Astrocyte of the spinal cord (primary cell): ENCODE measurements at regions not wholly inside any gene's neighbourhood (a gene's known extent, or its start where the extent isn't known, plus 50 kb on each side); places are given as distances from the start of the nearest gene placed in this dataset.

Experiments used
- DNase-seq: peaks from one replicate; pipeline ENCODE4 v3.0.0; 2011; ENCODE audit warnings: low read depth, low spot score
- H3K4me3 ChIP-seq: 2 replicates; pipeline ENCODE4 v1.5.1; 2011; ENCODE audit warnings: low read depth, mild to moderate bottlenecking, low read length, moderate library complexity
- in situ Hi-C: cut with HindIII; loops from 2 replicates; pipeline ENCODE4 v1.10.0; 2017; ENCODE audit warnings: low sequenced_read_pairs
- TF ChIP-seq, protein P1 (sequence below): IDR thresholded peaks from 2 replicates; pipeline ENCODE4 v1.5.1; 2012; ENCODE audit warnings: low read depth, mild to moderate bottlenecking, low read length, inconsistent platforms

DNA sequence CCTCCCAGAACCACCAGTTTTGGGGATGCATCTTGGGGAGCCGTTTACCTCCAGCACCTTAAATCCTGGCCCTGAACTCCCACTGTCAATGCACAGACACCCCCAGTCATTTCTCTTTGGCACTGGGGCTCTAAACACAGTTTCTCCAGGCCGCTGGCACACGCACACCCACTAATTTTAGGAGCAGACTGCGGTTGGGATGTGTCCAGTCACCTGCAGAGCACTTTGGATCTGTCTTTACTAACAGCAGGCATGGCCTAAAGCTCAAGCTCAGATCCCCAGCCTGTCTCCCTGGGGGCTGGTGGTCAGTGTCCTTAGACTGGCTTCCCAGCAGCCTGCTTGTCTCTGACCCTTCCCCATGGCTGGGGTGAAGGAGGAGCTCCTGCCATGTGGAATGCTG, 49.9 kb downstream of the SYNE3 start:
- in situ Hi-C loops, result no loop called here
- H3K4me3 ChIP-seq, result no peak overlapping the region
- DNase-seq, result no peak
- TF ChIP-seq, protein P1, sequence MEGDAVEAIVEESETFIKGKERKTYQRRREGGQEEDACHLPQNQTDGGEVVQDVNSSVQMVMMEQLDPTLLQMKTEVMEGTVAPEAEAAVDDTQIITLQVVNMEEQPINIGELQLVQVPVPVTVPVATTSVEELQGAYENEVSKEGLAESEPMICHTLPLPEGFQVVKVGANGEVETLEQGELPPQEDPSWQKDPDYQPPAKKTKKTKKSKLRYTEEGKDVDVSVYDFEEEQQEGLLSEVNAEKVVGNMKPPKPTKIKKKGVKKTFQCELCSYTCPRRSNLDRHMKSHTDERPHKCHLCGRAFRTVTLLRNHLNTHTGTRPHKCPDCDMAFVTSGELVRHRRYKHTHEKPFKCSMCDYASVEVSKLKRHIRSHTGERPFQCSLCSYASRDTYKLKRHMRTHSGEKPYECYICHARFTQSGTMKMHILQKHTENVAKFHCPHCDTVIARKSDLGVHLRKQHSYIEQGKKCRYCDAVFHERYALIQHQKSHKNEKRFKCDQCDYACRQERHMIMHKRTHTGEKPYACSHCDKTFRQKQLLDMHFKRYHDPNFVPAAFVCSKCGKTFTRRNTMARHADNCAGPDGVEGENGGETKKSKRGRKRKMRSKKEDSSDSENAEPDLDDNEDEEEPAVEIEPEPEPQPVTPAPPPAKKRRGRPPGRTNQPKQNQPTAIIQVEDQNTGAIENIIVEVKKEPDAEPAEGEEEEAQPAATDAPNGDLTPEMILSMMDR, result no peak

DNA sequence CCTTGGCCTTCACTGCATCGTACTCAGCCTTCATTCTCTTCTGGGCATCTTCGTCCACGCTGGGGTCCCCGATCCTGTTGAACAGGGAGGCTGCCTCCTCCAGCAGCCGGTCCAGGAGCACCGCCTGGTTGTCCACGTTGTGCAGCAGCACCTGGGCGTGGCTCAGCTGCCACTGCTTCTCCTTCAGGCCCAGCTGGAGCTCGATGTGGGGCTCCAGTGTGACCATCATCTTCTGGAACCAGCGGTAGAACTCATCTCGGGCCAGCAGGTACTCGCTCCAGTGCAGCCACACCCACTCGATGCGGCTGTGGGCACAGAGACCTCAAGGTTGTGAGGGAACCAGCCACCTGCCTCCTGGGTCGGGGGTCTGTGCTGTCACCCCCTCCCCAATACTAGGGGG, 50.5 kb downstream of the SYNE3 start:
- no peak overlapping the region for H3K4me3 ChIP-seq
- TF ChIP-seq, protein P1, result no peak
- in situ Hi-C loops, result no loop called here
- no peak for DNase-seq

DNA sequence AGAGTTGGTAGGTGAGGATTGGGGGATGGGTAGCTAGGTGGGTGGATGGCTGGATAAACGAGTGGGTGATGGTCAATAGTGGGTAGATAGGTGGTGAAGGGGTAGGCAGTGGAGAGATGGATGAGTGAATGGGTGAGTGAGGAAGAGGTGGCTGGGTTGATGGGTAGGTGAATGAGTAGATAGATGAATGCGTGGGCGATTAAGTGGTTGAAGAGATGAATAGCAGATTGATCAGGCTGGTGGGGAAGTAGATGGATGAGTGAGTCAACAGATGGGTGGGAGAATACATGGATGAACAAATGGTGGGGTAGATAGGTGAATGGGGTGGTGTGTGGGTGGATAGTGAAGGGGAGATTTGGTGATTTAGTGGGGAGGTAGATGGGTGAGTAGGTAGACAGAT, 51.1 kb downstream of the SYNE3 start:
- DNase-seq, result no peak
- TF ChIP-seq, protein P1, result no peak
- in situ Hi-C loops, result no loop called here
- no peak overlapping the region for H3K4me3 ChIP-seq

DNA sequence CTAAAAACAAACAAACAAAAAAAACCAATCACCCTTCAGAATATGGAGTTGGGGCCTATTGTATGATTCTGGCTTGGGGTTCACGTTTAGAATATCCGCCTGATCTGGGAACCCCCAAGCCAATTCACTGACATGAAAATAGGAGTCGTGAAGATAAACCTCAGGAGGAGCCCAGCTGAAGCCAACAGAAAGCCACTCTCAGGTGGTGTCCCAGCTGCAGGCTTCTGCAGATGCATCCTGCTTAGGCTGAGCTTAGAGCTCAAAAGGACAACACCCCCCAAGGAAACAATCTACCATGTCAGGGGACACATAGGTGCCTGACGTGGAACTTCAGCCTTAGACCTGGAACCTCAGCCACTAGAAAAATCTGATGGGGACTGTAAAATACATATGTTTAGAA, 51.9 kb downstream of the SYNE3 start:
- no peak overlapping the region for H3K4me3 ChIP-seq
- TF ChIP-seq, protein P1, result no peak

DNA sequence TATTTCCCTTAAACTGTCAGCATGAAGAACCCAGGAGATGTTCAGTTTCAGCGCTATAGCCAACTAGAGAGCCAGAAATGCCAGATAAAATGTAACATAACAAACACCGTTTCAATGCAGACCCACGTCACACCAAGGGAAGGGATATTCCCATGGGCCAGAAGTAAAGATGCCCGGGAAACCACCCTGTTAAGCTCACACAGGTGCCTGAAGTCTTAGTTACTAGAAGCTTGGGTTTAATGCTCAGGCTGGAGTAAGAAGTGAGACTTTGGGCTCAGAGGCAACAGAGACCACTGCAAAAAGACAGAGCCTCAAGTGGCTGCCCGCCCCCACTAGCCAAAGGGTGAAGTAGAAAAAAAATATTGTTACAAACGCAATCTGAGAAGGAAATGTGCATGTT, 52.3 kb downstream of the SYNE3 start:
- in situ Hi-C loops, result no loop called here
- TF ChIP-seq, protein P1, result no peak
- DNase-seq, result no peak
- H3K4me3 ChIP-seq, result no peak overlapping the region

More for the DNA sequence above, 51.9 kb downstream of the SYNE3 start:
- in situ Hi-C loops, result no loop called here
- DNase-seq, result no peak

DNA sequence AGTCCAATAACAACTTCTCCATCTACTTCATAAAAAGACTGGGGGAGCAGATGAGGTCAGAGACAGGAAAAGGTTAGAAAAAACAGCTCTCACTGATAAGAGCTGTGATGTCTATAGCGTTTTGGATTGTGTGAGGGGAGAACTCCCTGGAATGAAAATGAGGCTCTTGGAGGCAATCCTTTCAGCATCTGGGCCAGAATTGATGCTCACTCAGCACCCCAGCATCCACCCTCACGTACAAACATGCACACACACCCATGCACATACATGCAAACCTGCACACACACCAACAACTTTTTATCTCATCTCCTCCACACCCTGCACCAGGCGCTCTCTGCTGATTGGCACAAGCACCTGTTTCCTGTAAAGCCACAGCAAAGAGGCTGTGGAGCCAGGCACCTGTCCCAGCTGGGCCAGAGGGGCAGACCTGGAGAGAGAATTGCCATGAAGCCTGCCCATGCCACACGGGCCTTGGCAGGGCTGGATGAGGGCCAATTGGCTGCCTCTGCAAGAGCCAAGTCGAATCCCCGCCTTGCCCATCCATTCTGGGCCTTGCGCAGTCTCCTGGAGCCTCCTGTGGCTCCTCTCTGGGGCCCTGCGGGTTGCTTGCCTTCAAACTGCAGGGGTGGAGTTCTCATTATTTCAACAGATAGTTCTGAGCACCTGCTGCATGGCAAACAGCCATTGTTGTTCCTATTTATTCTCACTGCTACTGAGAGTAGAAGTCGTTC, 53.1 kb downstream of the SYNE3 start:
- TF ChIP-seq, protein P1, result no peak
- in situ Hi-C loops, result no loop called here
- DNase-seq, result no peak
- H3K4me3 ChIP-seq, result no peak overlapping the region
